ENCODE measurements at regions not wholly inside any gene's neighbourhood (a gene's known extent, or its start where the extent isn't known, plus 50 kb on each side); places are given as distances from the start of the nearest gene placed in this dataset.
A peak's percentile ranks its signal among the peaks of the same experiment; 100 is the strongest.
"Not testable (repeated sequence)": the region's sequence is repeated elsewhere in the genome, so short reads cannot be mapped to it uniquely, and the experiment has no call there.

GRCh38 chr6:15739353-15739752 is 76.5 kb upstream of the DTNBP1 start:
- peaks cover 15% of the 10 kb centered on the region for H3K4me1 ChIP-seq (ENCODE audit: control insufficient read depth, insufficient read depth, low read length)
- H3K9me3 ChIP-seq (ENCODE audit: control insufficient read depth, low read depth, low read length) = no peaks in the 10 kb centered on the region
- no CpG with 5 or more reads among the region's 2 CpGs for WGBS (ENCODE audit: insufficient coverage, low lambda C conversion rate)
- DNase-seq = no peak
- no peak overlapping the region for H3K27ac ChIP-seq (ENCODE audit: low read length)
- H3K27me3 ChIP-seq (ENCODE audit: control insufficient read depth, insufficient read depth, low read length) = no peaks in the 10 kb centered on the region
- H3K4me3 ChIP-seq (ENCODE audit: low read length) = no peak overlapping the region
- H3K36me3 ChIP-seq (ENCODE audit: control insufficient read depth, insufficient read depth, low read length) = no peaks in the 10 kb centered on the region

- H3K9me3 ChIP-seq (ENCODE audit: control insufficient read depth, low read depth, low read length); DNase-seq; H3K4me3 ChIP-seq (ENCODE audit: low read length); H3K27ac ChIP-seq (ENCODE audit: low read length); H3K36me3 ChIP-seq (ENCODE audit: control insufficient read depth, insufficient read depth, low read length); H3K27me3 ChIP-seq (ENCODE audit: control insufficient read depth, insufficient read depth, low read length): not testable (repeated sequence)
- H3K4me1 ChIP-seq (ENCODE audit: control insufficient read depth, insufficient read depth, low read length) = peaks cover 15% of the 10 kb centered on the region
- WGBS (ENCODE audit: insufficient coverage, low lambda C conversion rate) = no CpG with 5 or more reads among the region's 8 CpGs
Measured at GRCh38 chr6:15738195-15738594, 75.4 kb upstream of the DTNBP1 start.

DNA sequence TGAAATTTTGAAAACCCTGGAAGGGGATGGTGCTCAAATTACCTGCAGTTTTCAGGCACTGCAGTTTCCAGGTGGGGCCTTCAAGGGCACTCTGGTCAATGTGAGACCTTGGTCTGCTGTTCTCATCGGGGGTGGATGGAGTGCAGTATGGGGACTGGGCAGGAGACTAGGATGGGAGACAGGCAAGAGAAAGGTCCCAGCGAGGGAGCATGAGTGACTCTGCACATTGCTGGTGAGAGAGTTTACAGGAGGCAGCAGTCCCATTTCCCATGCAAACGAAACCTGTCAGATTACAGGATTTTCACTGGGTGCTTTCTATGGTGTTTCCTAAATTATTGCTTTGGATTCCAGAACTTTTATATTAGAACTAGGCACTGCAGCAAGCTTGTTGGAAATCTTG is 73.5 kb upstream of the DTNBP1 start:
- no CpG with 5 or more reads among the region's 3 CpGs for WGBS (ENCODE audit: insufficient coverage, low lambda C conversion rate)
- peak in 1 of 2 donors; percentile 29 for DNase-seq
- H3K9me3 ChIP-seq (ENCODE audit: control insufficient read depth, low read depth, low read length) = no peaks in the 10 kb centered on the region
- H3K4me1 ChIP-seq (ENCODE audit: control insufficient read depth, insufficient read depth, low read length) = peaks cover 15% of the 10 kb centered on the region
- peak overlapping the region; percentile 70 for H3K27ac ChIP-seq (ENCODE audit: low read length)
- no peak overlapping the region for H3K4me3 ChIP-seq (ENCODE audit: low read length)
- no peaks in the 10 kb centered on the region for H3K36me3 ChIP-seq (ENCODE audit: control insufficient read depth, insufficient read depth, low read length)
- no peaks in the 10 kb centered on the region for H3K27me3 ChIP-seq (ENCODE audit: control insufficient read depth, insufficient read depth, low read length)

DNA sequence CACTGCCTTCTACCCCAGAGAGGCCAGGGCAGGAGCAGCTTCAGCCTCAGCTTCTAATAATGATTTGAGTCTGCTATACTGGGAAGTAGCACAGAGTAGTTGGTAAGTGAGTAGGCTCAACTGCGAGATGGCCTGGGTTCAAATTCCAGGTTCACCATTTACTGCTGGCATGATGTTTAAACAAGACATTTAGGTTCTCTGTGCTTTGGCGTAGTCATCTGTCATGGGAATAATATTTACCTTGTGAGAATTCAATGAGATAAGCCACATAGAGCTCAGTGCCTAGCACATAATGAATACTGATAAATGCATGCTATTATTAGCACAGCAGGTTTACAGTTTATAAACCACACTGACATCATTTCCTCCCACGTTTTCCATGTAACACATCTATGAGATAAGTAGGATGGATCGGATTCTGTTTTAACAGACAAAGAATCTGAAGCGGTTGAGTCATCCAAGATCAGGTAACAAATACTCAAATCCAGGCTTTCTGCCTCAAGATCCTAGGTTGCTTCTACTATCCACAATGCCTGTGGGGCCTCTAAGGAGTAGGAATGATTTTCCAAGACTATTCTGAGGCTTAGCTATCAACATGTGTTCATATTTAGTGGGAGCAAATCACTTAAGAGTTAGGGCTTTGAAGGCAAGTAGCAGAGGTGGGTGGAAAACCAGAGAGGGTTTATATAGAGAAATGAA is 72.9 kb upstream of the DTNBP1 start:
- H3K9me3 ChIP-seq (ENCODE audit: control insufficient read depth, low read depth, low read length) = no peaks in the 10 kb centered on the region
- H3K4me1 ChIP-seq (ENCODE audit: control insufficient read depth, insufficient read depth, low read length) = peaks cover 15% of the 10 kb centered on the region
- DNase-seq = peak; percentile 71 to 91
- no peak overlapping the region for H3K4me3 ChIP-seq (ENCODE audit: low read length)
- H3K27me3 ChIP-seq (ENCODE audit: control insufficient read depth, insufficient read depth, low read length) = no peaks in the 10 kb centered on the region
- no peaks in the 10 kb centered on the region for H3K36me3 ChIP-seq (ENCODE audit: control insufficient read depth, insufficient read depth, low read length)
- H3K27ac ChIP-seq (ENCODE audit: low read length) = peak overlapping the region; percentile 70
- WGBS (ENCODE audit: insufficient coverage, low lambda C conversion rate) = no CpG with 5 or more reads among the region's 5 CpGs

GRCh38 chr6:15734118-15734897 is 71.5 kb upstream of the DTNBP1 start:
- H3K27ac ChIP-seq (ENCODE audit: low read length) = no peak overlapping the region
- H3K4me3 ChIP-seq (ENCODE audit: low read length) = no peak overlapping the region
- H3K36me3 ChIP-seq (ENCODE audit: control insufficient read depth, insufficient read depth, low read length) = no peaks in the 10 kb centered on the region
- no CpG with 5 or more reads among the region's 13 CpGs for WGBS (ENCODE audit: insufficient coverage, low lambda C conversion rate)
- no peak for DNase-seq
- H3K9me3 ChIP-seq (ENCODE audit: control insufficient read depth, low read depth, low read length) = no peaks in the 10 kb centered on the region
- H3K27me3 ChIP-seq (ENCODE audit: control insufficient read depth, insufficient read depth, low read length) = no peaks in the 10 kb centered on the region
- peaks cover 19% of the 10 kb centered on the region for H3K4me1 ChIP-seq (ENCODE audit: control insufficient read depth, insufficient read depth, low read length)

DNA sequence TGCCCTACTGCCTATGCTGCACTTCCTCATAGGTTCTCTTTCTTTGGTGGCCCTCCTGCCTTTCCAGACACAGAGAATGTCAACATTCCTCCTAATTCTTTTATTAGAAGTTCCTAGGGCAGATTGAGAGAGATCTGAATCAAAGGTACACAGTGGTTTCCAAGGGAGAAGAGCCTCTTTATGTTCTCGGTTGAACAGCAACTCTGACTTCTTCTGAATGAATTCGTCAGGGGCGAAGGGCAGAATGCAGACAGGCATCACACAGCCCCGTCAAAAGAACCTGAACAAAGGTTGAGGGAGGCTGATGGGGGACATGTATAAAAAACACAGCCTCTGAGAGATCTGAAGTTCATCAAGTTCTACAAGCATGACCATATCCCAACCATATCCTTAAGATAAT is 68.1 kb upstream of the DTNBP1 start:
- peaks cover 12% of the 10 kb centered on the region for H3K4me1 ChIP-seq (ENCODE audit: control insufficient read depth, insufficient read depth, low read length)
- peaks cover 2% of the 10 kb centered on the region for H3K9me3 ChIP-seq (ENCODE audit: control insufficient read depth, low read depth, low read length)
- no peak overlapping the region for H3K4me3 ChIP-seq (ENCODE audit: low read length)
- WGBS (ENCODE audit: insufficient coverage, low lambda C conversion rate) = no CpG with 5 or more reads among the region's 4 CpGs
- H3K27me3 ChIP-seq (ENCODE audit: control insufficient read depth, insufficient read depth, low read length) = no peaks in the 10 kb centered on the region
- no peak overlapping the region for H3K27ac ChIP-seq (ENCODE audit: low read length)
- H3K36me3 ChIP-seq (ENCODE audit: control insufficient read depth, insufficient read depth, low read length) = no peaks in the 10 kb centered on the region
- DNase-seq = peak in 1 of 2 donors; percentile 63

GRCh38 chr6:15730442-15730841 is 67.6 kb upstream of the DTNBP1 start:
- Histone ChIP-seq H3K4me1 (ENCODE audit: control insufficient read depth, insufficient read depth, low read length) (peaks cover 8% of the 10 kb centered on the region), H3K27ac (ENCODE audit: low read length) (no peak overlapping the region), H3K27me3 (ENCODE audit: control insufficient read depth, insufficient read depth, low read length) (no peaks in the 10 kb centered on the region), H3K4me3 (ENCODE audit: low read length) (no peak overlapping the region), H3K36me3 (ENCODE audit: control insufficient read depth, insufficient read depth, low read length) (no peaks in the 10 kb centered on the region), H3K9me3 (ENCODE audit: control insufficient read depth, low read depth, low read length) (peaks cover 2% of the 10 kb centered on the region)
- no CpG with 5 or more reads among the region's 6 CpGs for WGBS (ENCODE audit: insufficient coverage, low lambda C conversion rate)
- DNase-seq = no peak

GRCh38 chr6:15722731-15723130 is 59.9 kb upstream of the DTNBP1 start:
- DNase-seq = no peak
- peaks cover 8% of the 10 kb centered on the region for H3K9me3 ChIP-seq (ENCODE audit: control insufficient read depth, low read depth, low read length)
- H3K4me3 ChIP-seq (ENCODE audit: low read length) = no peak overlapping the region
- H3K36me3 ChIP-seq (ENCODE audit: control insufficient read depth, insufficient read depth, low read length) = no peaks in the 10 kb centered on the region
- no peak overlapping the region for H3K27ac ChIP-seq (ENCODE audit: low read length)
- H3K27me3 ChIP-seq (ENCODE audit: control insufficient read depth, insufficient read depth, low read length) = no peaks in the 10 kb centered on the region
- WGBS (ENCODE audit: insufficient coverage, low lambda C conversion rate) = 100% methylated on average over 1 of the region's 2 CpGs
- H3K4me1 ChIP-seq (ENCODE audit: control insufficient read depth, insufficient read depth, low read length) = no peaks in the 10 kb centered on the region

- Histone ChIP-seq H3K27me3 (ENCODE audit: control insufficient read depth, insufficient read depth, low read length) (no peaks in the 10 kb centered on the region), H3K36me3 (ENCODE audit: control insufficient read depth, insufficient read depth, low read length) (no peaks in the 10 kb centered on the region), H3K9me3 (ENCODE audit: control insufficient read depth, low read depth, low read length) (peaks cover 11% of the 10 kb centered on the region), H3K4me3 (ENCODE audit: low read length) (no peak overlapping the region), H3K4me1 (ENCODE audit: control insufficient read depth, insufficient read depth, low read length) (no peaks in the 10 kb centered on the region), H3K27ac (ENCODE audit: low read length) (no peak overlapping the region)
- DNase-seq = no peak
- whole genome bisulfite sequencing (ENCODE audit: insufficient coverage, low lambda C conversion rate) = 60% methylated on average over 1 of the region's 2 CpGs
Measured at GRCh38 chr6:15716889-15717288, 54.1 kb upstream of the DTNBP1 start.

GRCh38 chr6:15715851-15716250 is 53.0 kb upstream of the DTNBP1 start:
- no peak for DNase-seq
- H3K4me3 ChIP-seq (ENCODE audit: low read length) = no peak overlapping the region
- no peak overlapping the region for H3K27ac ChIP-seq (ENCODE audit: low read length)
- H3K9me3 ChIP-seq (ENCODE audit: control insufficient read depth, low read depth, low read length) = peaks cover 11% of the 10 kb centered on the region
- no peaks in the 10 kb centered on the region for H3K27me3 ChIP-seq (ENCODE audit: control insufficient read depth, insufficient read depth, low read length)
- WGBS (ENCODE audit: insufficient coverage, low lambda C conversion rate) = no CpG with 5 or more reads among the region's 3 CpGs
- H3K4me1 ChIP-seq (ENCODE audit: control insufficient read depth, insufficient read depth, low read length) = no peaks in the 10 kb centered on the region
- H3K36me3 ChIP-seq (ENCODE audit: control insufficient read depth, insufficient read depth, low read length) = no peaks in the 10 kb centered on the region

Measured in large intestine (tissue), 3 donors.